ENCODE measurements at regions not wholly inside any gene's neighbourhood (a gene's known extent, or its start where the extent isn't known, plus 50 kb on each side); places are given as distances from the start of the nearest gene placed in this dataset.

GRCh38 chr12:14279845-14280244, 85.6 kb upstream of the ATF7IP start:
- POLR2A ChIA-PET: no interaction called here
- CTCF ChIA-PET: no interaction called here
- H3K9me3 Mint-ChIP-seq: peaks cover 6% of the 10 kb centered on the region
- Histone ChIP-seq H3K9me3 (ENCODE audit: control insufficient read depth in 1 of 2, insufficient read depth in 1 of 2, low read length in 2 of 2) (peaks cover 0 to 11% of the 10 kb centered on the region in 2 experiments), H3K27me3 (ENCODE audit: control insufficient read depth in 1 of 2, insufficient read depth in 2 of 2, low read length in 2 of 2) (no peaks in the 10 kb centered on the region), H3K36me3 (ENCODE audit: insufficient read depth, low read length) (no peaks in the 10 kb centered on the region), H3K27ac (ENCODE audit: low read depth in 1 of 2, low read length in 2 of 2) (no peak overlapping the region), H3K4me3 (ENCODE audit: low read length) (no peak overlapping the region), H3K4me1 (ENCODE audit: insufficient read depth, low read length) (no peaks in the 10 kb centered on the region)
- H3K4me1 Mint-ChIP-seq (ENCODE audit: low read depth): peaks cover 13% of the 10 kb centered on the region
- no peak overlapping the region for H3K27ac Mint-ChIP-seq
- DNase-seq: no peak
- no peaks in the 10 kb centered on the region for H3K27me3 Mint-ChIP-seq
- TF ChIP-seq, protein P1, sequence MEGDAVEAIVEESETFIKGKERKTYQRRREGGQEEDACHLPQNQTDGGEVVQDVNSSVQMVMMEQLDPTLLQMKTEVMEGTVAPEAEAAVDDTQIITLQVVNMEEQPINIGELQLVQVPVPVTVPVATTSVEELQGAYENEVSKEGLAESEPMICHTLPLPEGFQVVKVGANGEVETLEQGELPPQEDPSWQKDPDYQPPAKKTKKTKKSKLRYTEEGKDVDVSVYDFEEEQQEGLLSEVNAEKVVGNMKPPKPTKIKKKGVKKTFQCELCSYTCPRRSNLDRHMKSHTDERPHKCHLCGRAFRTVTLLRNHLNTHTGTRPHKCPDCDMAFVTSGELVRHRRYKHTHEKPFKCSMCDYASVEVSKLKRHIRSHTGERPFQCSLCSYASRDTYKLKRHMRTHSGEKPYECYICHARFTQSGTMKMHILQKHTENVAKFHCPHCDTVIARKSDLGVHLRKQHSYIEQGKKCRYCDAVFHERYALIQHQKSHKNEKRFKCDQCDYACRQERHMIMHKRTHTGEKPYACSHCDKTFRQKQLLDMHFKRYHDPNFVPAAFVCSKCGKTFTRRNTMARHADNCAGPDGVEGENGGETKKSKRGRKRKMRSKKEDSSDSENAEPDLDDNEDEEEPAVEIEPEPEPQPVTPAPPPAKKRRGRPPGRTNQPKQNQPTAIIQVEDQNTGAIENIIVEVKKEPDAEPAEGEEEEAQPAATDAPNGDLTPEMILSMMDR (IDR thresholded peaks at IDR 0.05): no peak
- no peaks in the 10 kb centered on the region for H3K36me3 Mint-ChIP-seq (ENCODE audit: low read depth)
- H3K4me3 Mint-ChIP-seq: no peak overlapping the region
- ATAC-seq (ENCODE audit: poor library complexity): no peak
- intact Hi-C loops (cut with DNase I, micrococcal nuclease): no loop called here

- POLR2A ChIA-PET: no interaction called here
- Mint-ChIP-seq H3K36me3 (ENCODE audit: low read depth) (no peaks in the 10 kb centered on the region), H3K4me1 (ENCODE audit: low read depth) (peaks cover 2% of the 10 kb centered on the region), H3K27me3 (no peaks in the 10 kb centered on the region), H3K4me3 (no peak overlapping the region), H3K27ac (no peak overlapping the region), H3K9me3 (peaks cover 6% of the 10 kb centered on the region)
- intact Hi-C loops (cut with DNase I, micrococcal nuclease): no loop called here
- ATAC-seq (ENCODE audit: poor library complexity): no peak
- CTCF ChIA-PET: interaction anchor here (1.3 kb wide), 1 partner anchor 84 kb away, joined by 4 read pairs; the partner anchor contains the start of gene ATF7IP
- DNase-seq: no peak
- no peaks in the 10 kb centered on the region for H3K4me1 ChIP-seq (ENCODE audit: insufficient read depth, low read length)
- TF ChIP-seq, protein P1 (IDR thresholded peaks at IDR 0.05): no peak
- H3K4me3 ChIP-seq (ENCODE audit: low read length): no peak overlapping the region
- peaks cover 0 to 17% of the 10 kb centered on the region in 2 experiments for H3K9me3 ChIP-seq (ENCODE audit: control insufficient read depth in 1 of 2, insufficient read depth in 1 of 2, low read length in 2 of 2)
- H3K36me3 ChIP-seq (ENCODE audit: insufficient read depth, low read length): no peaks in the 10 kb centered on the region
- H3K27me3 ChIP-seq (ENCODE audit: control insufficient read depth in 1 of 2, insufficient read depth in 2 of 2, low read length in 2 of 2): no peaks in the 10 kb centered on the region
- H3K27ac ChIP-seq (ENCODE audit: low read depth in 1 of 2, low read length in 2 of 2): no peak overlapping the region
Measured at GRCh38 chr12:14280921-14281320, 84.6 kb upstream of the ATF7IP start.

- ATAC-seq (ENCODE audit: poor library complexity): no peak
- no peaks in the 10 kb centered on the region for H3K27me3 ChIP-seq (ENCODE audit: control insufficient read depth in 1 of 2, insufficient read depth in 2 of 2, low read length in 2 of 2)
- POLR2A ChIA-PET: interaction anchor here (1.6 kb wide), 1 partner anchor 9 kb away, joined by 3 read pairs; no protein-coding TSS in a partner anchor
- intact Hi-C loops (cut with DNase I, micrococcal nuclease): no loop called here
- CTCF ChIA-PET: interaction anchor here (0.5 to 1.3 kb wide), 2 partner anchors 27 to 84 kb away, joined by 3 to 4 read pairs; partner anchors contain the start of gene ATF7IP
- no peak overlapping the region for H3K4me3 ChIP-seq (ENCODE audit: low read length)
- H3K27me3 Mint-ChIP-seq: no peaks in the 10 kb centered on the region
- no peaks in the 10 kb centered on the region for H3K36me3 ChIP-seq (ENCODE audit: insufficient read depth, low read length)
- H3K9me3 ChIP-seq (ENCODE audit: control insufficient read depth in 1 of 2, insufficient read depth in 1 of 2, low read length in 2 of 2): peaks cover 0 to 21% of the 10 kb centered on the region in 2 experiments
- H3K27ac Mint-ChIP-seq: no peak overlapping the region
- H3K4me1 ChIP-seq (ENCODE audit: insufficient read depth, low read length): no peaks in the 10 kb centered on the region
- H3K4me3 Mint-ChIP-seq: no peak overlapping the region
- DNase-seq: no peak
- H3K9me3 Mint-ChIP-seq: peaks cover 6% of the 10 kb centered on the region
- TF ChIP-seq, protein P1 (IDR thresholded peaks at IDR 0.05): no peak
- H3K27ac ChIP-seq (ENCODE audit: low read depth in 1 of 2, low read length in 2 of 2): no peak overlapping the region
- H3K4me1 Mint-ChIP-seq (ENCODE audit: low read depth): no peaks in the 10 kb centered on the region
- H3K36me3 Mint-ChIP-seq (ENCODE audit: low read depth): no peaks in the 10 kb centered on the region
Measured at GRCh38 chr12:14281539-14281938, 83.9 kb upstream of the ATF7IP start.

Measured in CD4-positive, alpha-beta T cell (primary cell).